T-helper 2 cell treated with Interferon-gamma antibody and Interleukin-4, amounts not matched to agents 5 μg/mL and 100 μg/mL, for 36 hours (primary cell): ENCODE measurements at regions not wholly inside any gene's neighbourhood (a gene's known extent, or its start where the extent isn't known, plus 50 kb on each side); places are given as distances from the start of the nearest gene placed in this dataset.

ENCODE experiments used
- DNase-seq: peaks from one replicate; pipeline ENCODE4 v3.0.0; 2021; ENCODE audit warnings: low spot score
- H3K27ac Mint-ChIP-seq: one replicate; pipeline ENCODE4 v1.8.0; 2021; ENCODE audit warnings: mild to moderate bottlenecking, mixed read lengths
- H3K27me3 Mint-ChIP-seq: one replicate; pipeline ENCODE4 v1.8.0; 2021; ENCODE audit warnings: low read depth, mixed read lengths
- H3K36me3 Mint-ChIP-seq: one replicate; pipeline ENCODE4 v1.8.0; 2021; ENCODE audit warnings: low read depth, mixed read lengths
- H3K4me1 Mint-ChIP-seq: one replicate; pipeline ENCODE4 v1.8.0; 2021; ENCODE audit warnings: low read depth, mixed read lengths
- H3K4me3 Mint-ChIP-seq: one replicate; pipeline ENCODE4 v1.8.0; 2022; ENCODE audit warnings: mild to moderate bottlenecking, moderate library complexity, mixed read lengths
- H3K9me3 Mint-ChIP-seq: one replicate; pipeline ENCODE4 v1.8.0; 2021; ENCODE audit warnings: mixed read lengths

DNA sequence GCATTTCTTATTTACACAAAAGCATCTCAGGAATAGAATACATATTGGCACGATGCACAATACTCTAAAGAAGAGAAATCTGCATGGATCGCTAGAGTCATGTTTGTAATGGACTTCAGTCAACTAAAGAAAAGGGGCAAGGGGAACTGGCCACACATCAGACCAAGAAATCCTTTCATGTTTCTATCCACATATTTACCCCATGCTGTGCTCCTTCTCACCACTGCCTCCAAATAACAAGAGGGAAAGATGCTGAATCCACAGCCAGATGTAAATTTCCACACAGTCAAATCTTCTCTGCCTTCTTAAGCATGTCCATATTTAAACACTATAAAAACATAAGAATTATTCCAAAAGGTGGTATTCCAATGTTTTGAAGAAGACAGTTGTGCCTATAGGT lies 67.6 kb downstream of the COX18 start:
- H3K9me3 Mint-ChIP-seq = no peaks in the 10 kb centered on the region
- no peaks in the 10 kb centered on the region for H3K36me3 Mint-ChIP-seq
- H3K4me3 Mint-ChIP-seq = no peak overlapping the region
- no peak for DNase-seq
- no peak overlapping the region for H3K27ac Mint-ChIP-seq
- H3K27me3 Mint-ChIP-seq = peaks cover 4% of the 10 kb centered on the region
- no peaks in the 10 kb centered on the region for H3K4me1 Mint-ChIP-seq

DNA sequence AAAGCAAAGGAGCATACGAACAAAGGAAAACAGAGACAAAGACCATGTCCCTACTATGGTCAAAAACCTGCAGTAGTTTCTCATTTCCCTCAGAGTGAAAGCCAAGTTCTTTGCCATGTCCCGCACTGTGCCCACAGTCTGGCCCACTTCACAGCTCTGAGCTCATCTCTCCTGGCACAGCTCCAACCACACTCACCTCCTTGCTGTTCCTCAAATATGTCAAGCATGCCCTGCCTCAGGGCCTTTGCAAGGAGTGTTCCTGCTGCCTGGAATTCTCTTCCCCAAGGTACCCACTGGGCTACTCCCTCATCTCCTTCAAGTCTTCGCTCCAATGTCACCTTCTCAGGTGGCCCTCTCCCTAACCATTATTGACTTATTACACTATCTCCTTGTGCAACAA lies 72.1 kb downstream of the COX18 start:
- Mint-ChIP-seq H3K27ac (no peak overlapping the region), H3K4me3 (no peak overlapping the region), H3K36me3 (no peaks in the 10 kb centered on the region), H3K9me3 (no peaks in the 10 kb centered on the region), H3K4me1 (no peaks in the 10 kb centered on the region), H3K27me3 (no peaks in the 10 kb centered on the region)
- no peak for DNase-seq

GRCh38 chr4:72994670-72995069 lies 74.8 kb downstream of the COX18 start:
- Mint-ChIP-seq H3K36me3 (no peaks in the 10 kb centered on the region), H3K4me1 (no peaks in the 10 kb centered on the region), H3K27ac (no peak overlapping the region), H3K9me3 (no peaks in the 10 kb centered on the region), H3K27me3 (no peaks in the 10 kb centered on the region), H3K4me3 (no peak overlapping the region)
- no peak for DNase-seq

DNA sequence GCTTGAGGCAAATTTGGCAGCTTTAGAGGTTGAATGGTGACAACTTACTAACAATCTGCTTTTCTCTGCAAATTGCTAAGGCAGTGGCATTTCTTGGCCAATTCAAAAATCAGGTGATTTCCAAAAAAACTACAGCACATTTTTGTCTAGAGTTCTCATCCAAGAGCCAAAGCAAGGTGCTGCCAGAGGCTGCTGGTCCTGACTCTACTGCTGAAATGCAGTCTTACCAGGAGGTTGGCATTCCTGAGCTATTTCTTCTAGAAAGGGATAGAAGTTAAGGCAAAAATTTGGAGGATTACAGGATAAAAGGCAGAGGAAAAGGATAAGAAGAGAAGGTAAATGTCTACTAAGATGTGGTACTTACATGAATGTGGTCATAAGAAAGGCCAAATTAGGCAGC lies 75.6 kb downstream of the COX18 start:
- Mint-ChIP-seq H3K9me3 (no peaks in the 10 kb centered on the region), H3K4me3 (no peak overlapping the region), H3K27ac (no peak overlapping the region), H3K4me1 (no peaks in the 10 kb centered on the region), H3K27me3 (no peaks in the 10 kb centered on the region), H3K36me3 (no peaks in the 10 kb centered on the region)
- no peak for DNase-seq

GRCh38 chr4:72991873-72992272 lies 77.6 kb downstream of the COX18 start:
- Mint-ChIP-seq H3K4me1 (no peaks in the 10 kb centered on the region), H3K27ac (no peak overlapping the region), H3K9me3 (no peaks in the 10 kb centered on the region), H3K4me3 (no peak overlapping the region), H3K36me3 (no peaks in the 10 kb centered on the region), H3K27me3 (no peaks in the 10 kb centered on the region)
- no peak for DNase-seq

DNA sequence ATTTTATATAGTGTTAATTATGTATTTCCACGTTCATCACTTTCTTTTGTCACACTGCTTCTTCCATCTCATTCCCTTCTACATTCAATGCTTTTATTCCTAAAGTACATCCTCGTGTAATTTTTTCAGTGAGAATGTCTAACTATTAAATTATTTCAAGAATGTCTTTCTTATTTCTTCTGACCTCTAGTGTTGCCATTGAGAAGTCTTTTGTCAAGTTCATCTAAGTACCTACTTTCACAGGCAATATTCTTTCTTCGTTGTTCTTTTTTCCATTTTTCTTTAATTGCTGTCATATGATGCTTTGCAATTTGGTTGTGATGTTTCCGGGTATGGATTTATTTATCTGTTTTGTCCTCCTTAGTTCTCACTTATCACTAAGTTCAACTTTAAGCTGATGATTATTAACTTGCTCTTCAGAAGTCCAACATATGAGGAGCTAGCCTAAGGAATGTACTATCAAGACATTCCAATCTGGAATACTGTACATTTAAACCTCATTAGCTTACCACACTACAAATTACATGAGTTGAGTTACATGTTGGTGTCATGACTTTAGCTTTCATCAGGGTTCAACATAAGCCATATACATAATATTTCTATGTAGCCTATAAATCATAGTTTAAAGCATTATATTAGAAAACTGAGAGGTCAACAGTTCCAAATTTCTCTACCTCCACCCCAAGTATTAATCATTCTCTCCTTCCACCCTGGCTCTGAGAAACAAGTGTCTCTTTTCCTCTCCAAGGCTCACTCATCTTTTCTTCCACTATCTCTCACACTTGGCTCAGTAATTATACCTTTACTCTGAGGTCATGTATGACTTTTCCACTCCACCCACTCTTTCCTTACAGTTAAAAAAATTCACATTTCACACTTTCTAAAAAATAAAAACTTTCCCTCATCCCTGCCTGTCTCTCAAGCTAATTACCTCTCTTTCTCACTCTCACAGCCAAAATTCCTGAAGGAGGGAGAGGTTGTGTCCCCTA lies 81.5 kb downstream of the COX18 start:
- H3K27me3 Mint-ChIP-seq = no peaks in the 10 kb centered on the region
- no peaks in the 10 kb centered on the region for H3K36me3 Mint-ChIP-seq
- no peaks in the 10 kb centered on the region for H3K9me3 Mint-ChIP-seq
- no peak overlapping the region for H3K4me3 Mint-ChIP-seq
- H3K4me1 Mint-ChIP-seq = no peaks in the 10 kb centered on the region
- no peak for DNase-seq
- H3K27ac Mint-ChIP-seq = no peak overlapping the region

GRCh38 chr4:72984351-72984750 lies 85.2 kb downstream of the COX18 start:
- no peak for DNase-seq
- H3K36me3 Mint-ChIP-seq = no peaks in the 10 kb centered on the region
- no peak overlapping the region for H3K27ac Mint-ChIP-seq
- no peaks in the 10 kb centered on the region for H3K9me3 Mint-ChIP-seq
- H3K27me3 Mint-ChIP-seq = no peaks in the 10 kb centered on the region
- H3K4me1 Mint-ChIP-seq = no peaks in the 10 kb centered on the region
- H3K4me3 Mint-ChIP-seq = no peak overlapping the region

- Mint-ChIP-seq H3K4me3 (no peak overlapping the region), H3K27ac (no peak overlapping the region), H3K9me3 (no peaks in the 10 kb centered on the region), H3K27me3 (no peaks in the 10 kb centered on the region), H3K36me3 (no peaks in the 10 kb centered on the region), H3K4me1 (no peaks in the 10 kb centered on the region)
- no peak for DNase-seq
Observed at GRCh38 chr4:72983709-72984108, 85.8 kb downstream of the COX18 start.

DNA sequence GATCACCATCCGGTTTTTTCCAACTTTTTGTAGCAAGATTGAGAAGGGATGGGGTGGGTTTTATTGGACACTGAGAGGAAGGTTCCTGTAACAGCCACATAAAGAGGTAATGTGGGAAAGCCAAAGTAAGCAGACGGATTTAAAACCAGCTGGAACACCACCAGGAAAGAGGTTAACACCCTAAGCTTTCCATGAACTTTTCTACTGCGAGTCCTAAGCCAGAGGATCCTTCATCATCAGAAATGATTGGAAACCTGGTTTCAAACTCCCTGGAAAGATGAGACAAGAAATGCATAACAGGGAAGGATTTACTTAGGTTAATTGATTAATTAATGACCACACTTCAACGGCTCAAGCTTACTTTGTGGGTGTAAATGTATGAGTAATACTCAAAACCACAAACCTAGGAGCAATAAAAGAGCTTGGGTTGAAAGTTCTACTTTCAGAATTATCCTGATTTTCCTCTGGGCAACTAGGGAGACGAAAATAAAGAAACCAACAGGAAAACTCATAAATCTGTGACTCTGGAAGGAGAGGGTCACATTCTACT lies 91.5 kb downstream of the COX18 start:
- no peak overlapping the region for H3K27ac Mint-ChIP-seq
- H3K4me1 Mint-ChIP-seq = no peaks in the 10 kb centered on the region

GRCh38 chr4:72975488-72975784 lies 94.1 kb downstream of the COX18 start:
- H3K27me3 Mint-ChIP-seq = peaks cover 8% of the 10 kb centered on the region
- H3K4me1 Mint-ChIP-seq = no peaks in the 10 kb centered on the region
- no peak overlapping the region for H3K27ac Mint-ChIP-seq
- no peak overlapping the region for H3K4me3 Mint-ChIP-seq
- no peaks in the 10 kb centered on the region for H3K9me3 Mint-ChIP-seq
- DNase-seq = no peak
- no peaks in the 10 kb centered on the region for H3K36me3 Mint-ChIP-seq

More for the DNA sequence above, 91.5 kb downstream of the COX18 start:
- no peak for DNase-seq
- Mint-ChIP-seq H3K9me3 (no peaks in the 10 kb centered on the region), H3K36me3 (no peaks in the 10 kb centered on the region), H3K27me3 (peaks cover 2% of the 10 kb centered on the region), H3K4me3 (no peak overlapping the region)

DNA sequence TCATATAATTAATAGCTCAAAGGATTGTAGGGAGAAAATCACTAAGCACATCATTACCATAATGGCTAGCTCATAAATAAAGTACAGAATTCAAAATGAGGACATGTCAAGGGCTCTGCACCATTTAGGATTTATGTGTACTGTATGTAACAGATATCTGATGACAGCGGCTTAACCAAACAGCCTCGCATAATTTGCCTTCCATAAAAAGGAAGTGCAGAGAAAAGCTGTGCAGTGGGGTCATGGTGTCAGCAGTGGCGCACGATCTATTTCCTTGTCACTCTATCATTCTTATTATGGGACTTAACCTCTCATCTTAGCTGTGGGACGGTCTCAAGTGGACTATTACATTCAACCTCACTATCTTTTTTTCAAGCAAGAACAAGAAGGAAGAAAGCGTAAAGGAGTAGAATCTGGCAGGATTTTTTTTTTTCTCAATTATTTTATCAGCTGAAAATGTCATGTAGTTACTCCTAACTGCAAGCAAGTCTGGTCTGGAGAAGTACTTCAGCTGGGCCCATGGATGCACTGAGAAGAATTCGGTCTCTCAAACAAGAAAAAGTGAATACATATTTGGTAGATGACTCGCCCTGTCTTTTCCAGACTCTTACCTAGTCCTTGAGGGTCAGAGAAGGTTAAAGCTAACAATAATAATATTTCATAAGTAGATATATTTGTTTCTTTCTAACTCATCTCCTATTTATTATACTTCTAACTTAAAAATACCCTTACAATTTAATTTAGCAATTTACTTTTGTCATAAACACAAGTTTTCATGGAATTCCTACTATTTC lies 94.6 kb downstream of the COX18 start:
- no peaks in the 10 kb centered on the region for H3K36me3 Mint-ChIP-seq
- no peak overlapping the region for H3K27ac Mint-ChIP-seq
- DNase-seq = no peak
- no peaks in the 10 kb centered on the region for H3K9me3 Mint-ChIP-seq
- H3K4me3 Mint-ChIP-seq = no peak overlapping the region
- H3K4me1 Mint-ChIP-seq = no peaks in the 10 kb centered on the region
- peaks cover 8% of the 10 kb centered on the region for H3K27me3 Mint-ChIP-seq

DNA sequence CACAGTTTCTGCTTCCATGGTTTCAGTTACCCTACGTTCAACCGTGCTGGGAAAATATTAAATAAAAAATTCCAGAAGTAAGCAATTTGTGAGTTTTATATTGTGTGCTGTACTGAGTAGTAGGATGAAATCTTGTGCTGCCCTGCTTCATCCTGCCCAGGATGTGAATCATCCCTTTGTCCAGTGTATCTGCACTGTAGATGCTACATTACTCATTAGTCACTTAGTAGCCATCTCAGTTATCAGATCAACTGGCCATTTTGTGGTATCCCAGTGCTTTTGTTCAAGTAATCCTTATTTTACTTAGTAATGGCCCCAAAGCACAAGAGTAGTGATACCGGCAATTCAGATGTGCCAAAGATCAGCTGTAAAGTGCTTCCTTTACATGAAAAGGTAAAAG lies 97.9 kb downstream of the COX18 start:
- Mint-ChIP-seq H3K4me1 (no peaks in the 10 kb centered on the region), H3K27ac (no peak overlapping the region), H3K36me3 (no peaks in the 10 kb centered on the region), H3K27me3 (peaks cover 12% of the 10 kb centered on the region), H3K4me3 (no peak overlapping the region), H3K9me3 (no peaks in the 10 kb centered on the region)
- no peak for DNase-seq

DNA sequence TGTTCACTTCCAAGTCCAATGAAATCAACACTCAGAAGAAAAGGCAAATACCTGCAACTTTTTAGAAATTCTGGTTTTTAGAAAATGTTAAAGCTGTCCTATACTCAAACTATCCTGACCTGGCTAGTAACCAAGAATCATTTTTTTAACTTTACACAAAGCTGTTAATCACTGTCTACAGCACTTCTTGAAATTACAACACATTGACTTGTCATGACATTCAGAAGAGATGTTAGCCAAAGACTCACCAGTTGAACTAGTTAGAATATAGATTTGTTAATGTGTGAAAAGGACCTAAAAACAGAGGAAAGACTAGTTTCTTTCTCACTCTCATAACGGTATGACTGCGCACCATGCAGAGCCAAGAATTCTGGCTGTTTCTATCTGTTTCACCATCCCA lies 98.8 kb downstream of the COX18 start:
- no peak for DNase-seq
- H3K4me3 Mint-ChIP-seq = no peak overlapping the region
- no peaks in the 10 kb centered on the region for H3K9me3 Mint-ChIP-seq
- no peaks in the 10 kb centered on the region for H3K36me3 Mint-ChIP-seq
- H3K27me3 Mint-ChIP-seq = peaks cover 12% of the 10 kb centered on the region
- H3K4me1 Mint-ChIP-seq = peaks cover 2% of the 10 kb centered on the region
- no peak overlapping the region for H3K27ac Mint-ChIP-seq

GRCh38 chr4:72969976-72970375 lies 99.5 kb downstream of the COX18 start:
- H3K4me1 Mint-ChIP-seq = peaks cover 2% of the 10 kb centered on the region
- no peaks in the 10 kb centered on the region for H3K9me3 Mint-ChIP-seq
- H3K27me3 Mint-ChIP-seq = peaks cover 12% of the 10 kb centered on the region
- H3K27ac Mint-ChIP-seq = no peak overlapping the region
- H3K4me3 Mint-ChIP-seq = no peak overlapping the region
- no peak for DNase-seq
- no peaks in the 10 kb centered on the region for H3K36me3 Mint-ChIP-seq
